GM21447 (cell line): ENCODE measurements at regions not wholly inside any gene's neighbourhood (a gene's known extent, or its start where the extent isn't known, plus 50 kb on each side); places are given as distances from the start of the nearest gene placed in this dataset.

Experiments used
- ATAC-seq: cut with Tn5 transposase; IDR thresholded peaks from one replicate; pipeline ENCODE4 v1.9.1; 2021; ENCODE audit not compliant: unreplicated experiment

GRCh38 chr19:28520998-28521568 lies 691.9 kb downstream of the UQCRFS1 start:
- no peak for ATAC-seq

GRCh38 chr19:28519952-28520861 lies 692.7 kb downstream of the UQCRFS1 start:
- no peak for ATAC-seq

GRCh38 chr19:28519218-28519779 lies 693.7 kb downstream of the UQCRFS1 start:
- no peak for ATAC-seq

GRCh38 chr19:28516415-28516872 lies 696.5 kb downstream of the UQCRFS1 start:
- no peak for ATAC-seq

- ATAC-seq: no peak
Observed at GRCh38 chr19:28514166-28514565, 698.8 kb downstream of the UQCRFS1 start.

GRCh38 chr19:28511655-28512054 lies 701.3 kb downstream of the UQCRFS1 start:
- ATAC-seq: no peak

- no peak for ATAC-seq
Observed at GRCh38 chr19:28509079-28509895, 703.7 kb downstream of the UQCRFS1 start.

GRCh38 chr19:28508666-28509065 lies 704.3 kb downstream of the UQCRFS1 start:
- no peak for ATAC-seq

GRCh38 chr19:28505933-28506332 lies 707.0 kb downstream of the UQCRFS1 start:
- ATAC-seq: no peak

GRCh38 chr19:28505134-28505533 lies 707.8 kb downstream of the UQCRFS1 start:
- ATAC-seq: no peak

- ATAC-seq: no peak
Observed at GRCh38 chr19:28504727-28505126, 708.2 kb downstream of the UQCRFS1 start.

- ATAC-seq: no peak
Observed at GRCh38 chr19:28504139-28504538, 708.8 kb downstream of the UQCRFS1 start.

- ATAC-seq: no peak
Observed at GRCh38 chr19:28502879-28503734, 709.8 kb downstream of the UQCRFS1 start.

- no peak for ATAC-seq
Observed at GRCh38 chr19:28501976-28502375, 711.0 kb downstream of the UQCRFS1 start.

- ATAC-seq: no peak
Observed at GRCh38 chr19:28500982-28501630, 711.8 kb downstream of the UQCRFS1 start.

- no peak for ATAC-seq
Observed at GRCh38 chr19:28500296-28500695, 712.7 kb downstream of the UQCRFS1 start.

GRCh38 chr19:28498404-28498976 lies 714.5 kb downstream of the UQCRFS1 start:
- ATAC-seq: no peak

- ATAC-seq: no peak
Observed at GRCh38 chr19:28497887-28498286, 715.1 kb downstream of the UQCRFS1 start.

- no peak for ATAC-seq
Observed at GRCh38 chr19:28497137-28497536, 715.8 kb downstream of the UQCRFS1 start.
